HUES64 (cell line): ENCODE measurements at regions not wholly inside any gene's neighbourhood (a gene's known extent, or its start where the extent isn't known, plus 50 kb on each side); places are given as distances from the start of the nearest gene placed in this dataset.

Experiments used
- H3K27ac ChIP-seq: 2 replicates; pipeline ENCODE4 v1.7.0; 2013; ENCODE audit warnings: low read depth, low read length, inconsistent platforms
- H3K27me3 ChIP-seq: 2 replicates; pipeline ENCODE4 v1.6.1; 2013; ENCODE audit warnings: mild to moderate bottlenecking, low read length; ENCODE audit not compliant: insufficient read depth
- H3K36me3 ChIP-seq: 2 replicates; pipeline ENCODE4 v1.6.1; 2013; ENCODE audit warnings: mild to moderate bottlenecking, low read length; ENCODE audit not compliant: insufficient read depth
- H3K4me1 ChIP-seq: 2 replicates; pipeline ENCODE4 v1.6.1; 2013; ENCODE audit warnings: mild to moderate bottlenecking, low read length, moderate library complexity; ENCODE audit not compliant: insufficient read depth
- H3K4me3 ChIP-seq: 2 replicates; pipeline ENCODE4 v1.5.1; 2013; ENCODE audit warnings: mild to moderate bottlenecking, low read length, moderate library complexity
- H3K9ac ChIP-seq: 2 replicates; pipeline ENCODE4 v1.6.1; 2013; ENCODE audit warnings: mild to moderate bottlenecking, low read depth, low read length
- H3K9me3 ChIP-seq: 2 replicates; pipeline ENCODE4 v1.6.1; 2013; ENCODE audit warnings: low read depth, low read length; ENCODE audit not compliant: insufficient read depth
- WGBS: fragments of 150-250, 120-280 bp; methylation state at CpG from one replicate; pipeline ENCODE4 v1.1.7; 2013; ENCODE audit warnings: missing lambda C conversion rate; 5-methylcytosine and 5-hydroxymethylcytosine counted together

DNA sequence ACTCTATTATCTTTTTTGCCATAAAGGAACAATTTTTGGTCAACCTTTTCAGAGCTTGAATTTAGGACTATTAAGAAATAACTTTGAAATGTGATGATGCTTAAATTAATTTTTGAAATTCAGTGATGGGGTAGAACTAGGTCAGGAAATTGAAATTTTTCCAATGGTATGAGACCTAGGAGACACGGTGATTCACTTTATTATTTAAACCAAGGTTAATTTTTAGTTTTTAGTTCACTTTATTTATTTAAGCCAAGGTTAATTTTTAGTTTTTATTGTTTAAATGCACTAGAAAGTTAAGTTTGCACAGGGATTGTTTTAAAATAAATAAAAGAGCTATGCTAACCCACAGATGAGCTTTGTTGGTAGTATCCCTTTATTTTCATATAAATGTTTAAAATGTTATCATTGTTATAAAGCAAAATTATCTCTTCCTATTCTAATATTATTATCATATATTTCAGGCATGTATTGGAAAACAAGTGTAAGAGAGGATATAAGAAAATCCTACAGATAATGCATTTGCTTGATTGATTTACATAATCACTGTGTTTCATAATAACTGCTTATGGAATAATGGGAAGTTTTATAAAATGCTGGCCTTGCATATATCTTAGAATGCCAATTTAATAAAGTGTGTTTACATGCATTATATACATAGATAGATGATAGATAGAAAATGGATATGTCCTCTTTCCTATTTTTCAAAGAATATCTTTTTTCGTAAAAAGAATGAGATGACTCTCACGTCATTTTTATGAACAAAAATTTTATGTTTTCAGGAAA lies 163.6 kb downstream of the HGF start:
- no peak overlapping the region for H3K9ac ChIP-seq
- H3K36me3 ChIP-seq, result no peaks in the 10 kb centered on the region
- H3K27ac ChIP-seq, result no peak overlapping the region
- H3K4me1 ChIP-seq, result no peaks in the 10 kb centered on the region
- H3K27me3 ChIP-seq, result no peaks in the 10 kb centered on the region
- no peak overlapping the region for H3K4me3 ChIP-seq
- no peaks in the 10 kb centered on the region for H3K9me3 ChIP-seq
- WGBS, result 100% methylated on average over 2 of the region's 3 CpGs

DNA sequence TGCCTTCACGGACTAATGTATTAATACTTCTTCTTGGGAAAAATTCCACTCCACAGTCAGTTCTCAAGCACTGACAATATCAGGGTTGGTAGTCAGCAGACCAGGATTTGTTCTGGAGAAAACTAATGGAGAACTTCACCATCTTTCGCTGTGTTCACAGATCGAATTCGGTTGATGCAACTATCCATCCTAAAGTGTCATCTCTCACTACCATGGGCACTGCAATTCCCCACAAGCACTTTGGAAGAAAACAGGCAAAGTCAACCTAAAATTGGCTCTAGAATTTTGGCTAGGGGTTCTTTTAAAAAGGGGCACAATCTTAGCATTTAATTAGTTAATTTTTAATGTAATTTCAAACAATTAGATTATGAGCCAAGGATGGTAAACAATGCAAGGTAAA lies 164.4 kb downstream of the HGF start:
- WGBS, result 96% methylated on average over 3 of the region's 4 CpGs
- Histone ChIP-seq H3K4me1 (no peaks in the 10 kb centered on the region), H3K9me3 (no peaks in the 10 kb centered on the region), H3K4me3 (no peak overlapping the region), H3K9ac (no peak overlapping the region), H3K36me3 (no peaks in the 10 kb centered on the region), H3K27me3 (no peaks in the 10 kb centered on the region), H3K27ac (no peak overlapping the region)

DNA sequence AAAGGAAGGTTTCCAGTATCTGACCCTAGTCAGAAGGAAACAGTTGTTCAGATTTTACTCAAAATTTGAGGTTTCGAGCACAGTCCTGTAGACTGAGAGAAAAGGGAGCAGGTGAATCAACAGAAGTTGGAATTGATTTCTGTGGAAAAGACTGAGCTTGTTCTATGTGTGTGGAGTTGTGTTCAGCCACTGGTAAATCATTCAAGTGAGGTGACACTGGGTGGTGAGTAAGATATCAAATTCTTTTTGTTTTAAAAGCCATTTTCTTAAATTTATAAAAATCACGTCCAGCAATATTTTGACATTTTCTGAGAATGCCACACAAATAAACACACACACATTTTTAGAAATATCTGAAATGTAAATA lies 165.1 kb downstream of the HGF start:
- no peaks in the 10 kb centered on the region for H3K9me3 ChIP-seq
- H3K4me1 ChIP-seq, result no peaks in the 10 kb centered on the region
- no peak overlapping the region for H3K9ac ChIP-seq
- no peak overlapping the region for H3K27ac ChIP-seq
- WGBS, result 91% methylated on average over 1 of the region's 2 CpGs
- H3K36me3 ChIP-seq, result no peaks in the 10 kb centered on the region
- H3K4me3 ChIP-seq, result no peak overlapping the region
- H3K27me3 ChIP-seq, result no peaks in the 10 kb centered on the region

DNA sequence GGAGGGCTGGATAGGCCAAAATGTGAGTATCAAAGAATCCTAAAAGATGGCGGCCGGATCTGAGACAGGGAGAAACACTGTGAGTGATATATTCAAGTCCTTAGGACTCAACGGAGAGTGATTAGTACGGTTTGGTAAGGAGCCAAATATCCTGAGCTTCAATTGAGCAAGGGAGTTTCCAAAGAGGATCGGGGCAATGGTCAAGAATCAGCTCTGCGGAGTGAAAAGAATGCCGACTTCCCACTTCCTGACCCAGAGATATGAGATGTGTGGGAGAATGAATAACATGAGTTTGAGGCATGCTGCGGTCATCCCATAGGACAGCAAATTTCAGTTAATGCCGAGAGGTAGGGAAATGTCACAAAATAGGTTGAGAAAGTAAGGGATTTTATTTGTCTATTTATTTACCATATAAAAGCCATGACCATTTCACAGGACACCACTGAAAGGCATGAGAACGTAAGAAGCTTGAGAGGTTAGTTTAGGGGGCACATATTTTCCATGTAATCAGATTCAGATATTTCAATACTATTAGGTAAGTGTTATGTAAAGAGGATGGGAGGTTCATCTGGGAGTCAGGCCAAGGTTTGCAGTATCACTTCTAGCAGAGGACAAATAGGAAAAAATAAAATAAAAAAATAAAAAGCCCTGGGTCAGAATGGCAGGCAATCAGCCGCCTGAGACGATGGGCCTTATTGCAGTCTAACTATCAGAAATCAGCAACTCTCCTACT lies 165.6 kb downstream of the HGF start:
- Histone ChIP-seq H3K27me3 (no peaks in the 10 kb centered on the region), H3K36me3 (no peaks in the 10 kb centered on the region), H3K4me3 (no peak overlapping the region), H3K27ac (no peak overlapping the region), H3K4me1 (no peaks in the 10 kb centered on the region), H3K9ac (no peak overlapping the region), H3K9me3 (no peaks in the 10 kb centered on the region)
- 93% methylated on average over 11 of the region's 12 CpGs for WGBS

DNA sequence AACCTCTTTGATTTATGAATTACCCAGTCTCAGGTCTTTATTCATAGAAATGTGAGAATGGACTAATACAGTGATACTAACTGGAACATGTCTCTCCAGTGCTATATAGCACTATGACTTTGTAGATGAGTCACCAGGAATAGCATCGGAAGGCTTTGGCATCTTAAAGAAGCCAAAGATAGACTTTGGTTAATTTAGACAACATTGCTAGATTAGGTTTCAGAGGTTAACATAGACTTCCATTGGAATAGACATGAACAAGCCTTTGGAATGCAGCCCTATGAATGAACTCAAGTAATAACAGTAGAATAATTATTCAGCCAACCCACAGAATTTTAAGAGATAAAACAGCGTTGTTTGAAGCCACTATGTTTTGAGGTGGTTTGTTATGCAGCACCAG lies 169.2 kb downstream of the HGF start:
- H3K9me3 ChIP-seq, result no peaks in the 10 kb centered on the region
- H3K4me1 ChIP-seq, result no peaks in the 10 kb centered on the region
- H3K36me3 ChIP-seq, result no peaks in the 10 kb centered on the region
- H3K9ac ChIP-seq, result no peak overlapping the region
- no peak overlapping the region for H3K4me3 ChIP-seq
- 86% methylated on average over 2 of the region's 2 CpGs for WGBS
- H3K27me3 ChIP-seq, result no peaks in the 10 kb centered on the region
- H3K27ac ChIP-seq, result no peak overlapping the region

DNA sequence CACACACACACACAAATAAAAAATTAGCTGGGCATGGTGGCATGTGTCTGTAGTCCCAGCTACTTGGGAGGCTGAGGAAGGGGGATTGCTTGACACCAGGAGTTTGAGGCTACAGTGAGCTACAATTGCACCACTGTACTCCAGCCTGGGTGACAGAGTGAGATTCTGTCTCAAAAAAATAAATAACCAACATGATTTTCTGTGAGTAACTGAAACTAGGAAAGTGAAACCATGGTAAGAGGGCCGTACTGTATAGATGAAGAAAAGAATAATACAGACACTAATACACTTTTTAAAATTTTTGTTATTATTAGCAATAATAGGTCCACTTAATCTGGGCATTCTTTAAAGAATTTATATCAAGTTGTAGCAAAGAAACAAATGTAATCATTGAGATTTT lies 170.9 kb downstream of the HGF start:
- Histone ChIP-seq H3K4me3 (no peak overlapping the region), H3K27ac (no peak overlapping the region), H3K27me3 (no peaks in the 10 kb centered on the region), H3K36me3 (no peaks in the 10 kb centered on the region), H3K4me1 (no peaks in the 10 kb centered on the region), H3K9ac (no peak overlapping the region), H3K9me3 (no peaks in the 10 kb centered on the region)
- WGBS, result no CpG with 5 or more reads among the region's 1 CpG

DNA sequence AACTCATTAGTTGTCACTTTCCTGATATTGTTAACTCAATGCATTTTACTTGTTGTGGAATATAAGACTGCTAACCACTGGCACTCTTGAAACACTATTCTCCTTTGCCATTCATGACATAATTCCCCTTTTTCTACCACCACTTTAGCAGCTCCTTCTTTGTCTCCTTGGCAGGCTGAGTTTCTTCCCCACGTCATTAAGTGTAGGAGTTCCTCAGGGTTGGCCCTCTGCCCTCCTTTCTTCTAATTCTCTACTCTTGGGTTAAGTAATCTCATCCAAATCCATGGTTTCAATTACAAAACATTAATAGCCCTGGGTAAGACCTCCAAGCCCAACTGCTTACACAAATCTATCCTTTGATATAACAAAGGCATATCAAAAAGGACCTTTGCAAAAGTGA lies 175.1 kb downstream of the HGF start:
- 81% methylated on average over 1 of the region's 1 CpG for WGBS
- Histone ChIP-seq H3K9ac (no peak overlapping the region), H3K27ac (no peak overlapping the region), H3K36me3 (no peaks in the 10 kb centered on the region), H3K4me3 (no peak overlapping the region), H3K4me1 (no peaks in the 10 kb centered on the region), H3K9me3 (no peaks in the 10 kb centered on the region), H3K27me3 (no peaks in the 10 kb centered on the region)

DNA sequence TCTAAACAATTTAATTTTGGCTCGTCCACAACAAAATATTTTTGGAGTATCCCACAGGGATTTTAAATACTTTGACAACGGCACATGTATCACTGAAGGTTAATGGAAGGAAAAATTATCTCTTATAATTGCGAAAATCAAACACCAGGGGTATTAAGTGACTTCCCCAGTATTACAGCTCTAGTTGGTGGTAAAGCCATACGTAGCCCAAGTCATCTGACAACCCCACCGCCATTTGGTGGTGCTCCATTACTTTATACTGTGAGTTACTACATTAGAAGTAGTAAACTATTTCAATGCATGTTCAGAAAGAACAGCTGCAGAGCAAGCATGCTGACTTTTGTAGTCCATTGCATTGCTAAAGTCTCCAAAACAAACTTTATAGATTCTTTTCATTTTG lies 179.7 kb downstream of the HGF start:
- no peak overlapping the region for H3K27ac ChIP-seq
- no peaks in the 10 kb centered on the region for H3K9me3 ChIP-seq
- 93% methylated on average over 5 of the region's 5 CpGs for WGBS
- no peak overlapping the region for H3K4me3 ChIP-seq
- H3K36me3 ChIP-seq, result no peaks in the 10 kb centered on the region
- no peak overlapping the region for H3K9ac ChIP-seq
- H3K4me1 ChIP-seq, result no peaks in the 10 kb centered on the region
- H3K27me3 ChIP-seq, result no peaks in the 10 kb centered on the region

DNA sequence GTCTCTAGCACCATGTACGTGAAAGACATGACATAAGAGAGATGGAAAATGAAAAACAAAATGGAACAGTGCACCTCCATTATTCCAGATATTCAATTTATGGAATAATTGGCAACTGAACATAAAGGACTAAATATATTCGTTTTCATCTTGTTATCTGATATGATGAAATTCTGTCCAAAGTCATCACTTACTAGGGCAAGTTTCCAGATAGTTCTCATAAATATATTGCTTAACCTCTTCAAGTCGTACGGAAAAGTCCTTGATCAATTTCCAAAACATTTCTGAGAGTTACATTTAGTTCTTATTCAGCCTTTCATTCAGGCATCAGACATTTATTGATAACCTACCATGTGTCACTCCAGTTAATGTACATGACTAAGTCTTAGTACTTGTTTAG lies 185.2 kb downstream of the HGF start:
- Histone ChIP-seq H3K27me3 (no peaks in the 10 kb centered on the region), H3K9me3 (no peaks in the 10 kb centered on the region), H3K4me1 (no peaks in the 10 kb centered on the region), H3K4me3 (no peak overlapping the region), H3K27ac (no peak overlapping the region), H3K9ac (no peak overlapping the region), H3K36me3 (no peaks in the 10 kb centered on the region)
- WGBS, result 86% methylated on average over 3 of the region's 4 CpGs

DNA sequence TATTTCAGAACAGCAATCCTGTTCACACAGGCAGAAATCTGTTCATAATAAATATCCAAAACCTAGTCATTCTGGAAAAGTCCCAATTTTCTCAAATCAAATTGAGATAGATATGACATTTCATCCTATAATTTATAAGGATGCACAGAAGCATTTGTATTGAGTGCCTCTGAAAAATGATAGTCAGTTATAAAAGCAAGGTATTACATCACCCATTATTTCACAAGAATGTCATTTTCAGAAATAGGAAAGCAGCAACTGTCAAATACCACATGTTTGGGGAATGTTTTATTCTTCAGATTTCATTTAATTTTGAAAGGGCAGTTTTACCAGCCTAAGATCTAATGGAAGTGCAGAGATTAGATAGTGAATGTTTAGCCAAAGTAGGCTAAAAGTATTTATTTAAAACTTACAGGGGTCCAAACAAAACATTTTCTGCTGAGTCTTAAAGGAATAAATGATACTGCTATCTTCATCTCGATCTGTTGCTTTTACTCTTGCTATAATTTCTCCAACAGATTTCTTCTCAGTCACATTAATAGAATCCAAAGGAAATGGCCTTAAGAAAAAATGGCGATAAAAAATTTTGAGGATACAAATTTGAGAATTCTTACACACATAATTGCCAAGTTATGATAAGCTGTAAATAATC lies 185.8 kb downstream of the HGF start:
- no peaks in the 10 kb centered on the region for H3K36me3 ChIP-seq
- H3K4me3 ChIP-seq, result no peak overlapping the region
- H3K27me3 ChIP-seq, result no peaks in the 10 kb centered on the region
- no peak overlapping the region for H3K27ac ChIP-seq
- H3K4me1 ChIP-seq, result no peaks in the 10 kb centered on the region
- no peak overlapping the region for H3K9ac ChIP-seq
- 100% methylated on average over 1 of the region's 2 CpGs for WGBS
- H3K9me3 ChIP-seq, result no peaks in the 10 kb centered on the region

DNA sequence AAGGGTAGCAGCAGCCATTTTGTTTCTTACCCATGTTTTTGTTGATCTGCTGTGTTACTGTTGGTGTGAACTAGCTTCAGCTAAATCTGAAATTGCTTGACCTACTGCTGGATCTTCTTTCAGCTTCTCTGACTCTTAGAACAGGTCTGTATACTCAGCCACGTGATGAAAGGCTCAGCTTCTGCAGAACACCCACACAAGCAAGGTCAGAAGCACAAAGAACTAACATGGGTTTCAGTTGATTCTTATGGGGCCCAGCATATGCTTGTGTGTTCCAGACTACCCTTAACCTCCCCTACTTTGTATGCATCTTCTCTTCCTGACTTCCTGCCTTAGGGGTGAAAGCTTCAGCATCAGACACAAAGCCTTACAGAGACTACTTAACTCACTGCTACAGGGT lies 186.8 kb downstream of the HGF start:
- 95% methylated on average over 1 of the region's 1 CpG for WGBS
- H3K4me3 ChIP-seq, result no peak overlapping the region
- no peak overlapping the region for H3K27ac ChIP-seq
- no peak overlapping the region for H3K9ac ChIP-seq
- no peaks in the 10 kb centered on the region for H3K27me3 ChIP-seq
- no peaks in the 10 kb centered on the region for H3K36me3 ChIP-seq
- no peaks in the 10 kb centered on the region for H3K9me3 ChIP-seq
- H3K4me1 ChIP-seq, result no peaks in the 10 kb centered on the region
